SJCRH30 (cell line): ENCODE measurements at regions not wholly inside any gene's neighbourhood (a gene's known extent, or its start where the extent isn't known, plus 50 kb on each side); places are given as distances from the start of the nearest gene placed in this dataset.
"Not testable (repeated sequence)": the region's sequence is repeated elsewhere in the genome, so short reads cannot be mapped to it uniquely, and the experiment has no call there.

ENCODE experiments used
- DNase-seq, 2 experiments: peaks; one replicate each; pipeline ENCODE4 v3.0.0-alpha.2; 2015 to 2020
- H3K27ac ChIP-seq: fragments of 250-450 bp; sonication (Bioruptor Pico); 2 replicates; pipeline ENCODE4 v1.5.1; 2020; ENCODE audit warnings: mild to moderate bottlenecking, moderate library complexity
- H3K27me3 ChIP-seq: fragments of 250-450 bp; sonication (Bioruptor Pico); 2 replicates; pipeline ENCODE4 v1.5.1; 2020; ENCODE audit warnings: mild to moderate bottlenecking, moderate library complexity
- H3K36me3 ChIP-seq: fragments of 250-450 bp; sonication (Bioruptor Pico); 2 replicates; pipeline ENCODE4 v1.5.1; 2020; ENCODE audit warnings: mild to moderate bottlenecking, moderate library complexity
- H3K4me1 ChIP-seq: fragments of 250-450 bp; sonication (Bioruptor Pico); 2 replicates; pipeline ENCODE4 v1.5.1; 2020; ENCODE audit warnings: mild to moderate bottlenecking, moderate library complexity
- H3K4me3 ChIP-seq: fragments of 250-450 bp; sonication (Bioruptor Pico); 2 replicates; pipeline ENCODE4 v1.5.1; 2020; ENCODE audit warnings: mild to moderate bottlenecking, moderate library complexity
- H3K9me3 ChIP-seq: fragments of 250-450 bp; sonication (Bioruptor Pico); replicated peaks from 2 replicates; pipeline ENCODE4 v1.5.1; 2020; ENCODE audit warnings: mild to moderate bottlenecking, moderate library complexity

DNA sequence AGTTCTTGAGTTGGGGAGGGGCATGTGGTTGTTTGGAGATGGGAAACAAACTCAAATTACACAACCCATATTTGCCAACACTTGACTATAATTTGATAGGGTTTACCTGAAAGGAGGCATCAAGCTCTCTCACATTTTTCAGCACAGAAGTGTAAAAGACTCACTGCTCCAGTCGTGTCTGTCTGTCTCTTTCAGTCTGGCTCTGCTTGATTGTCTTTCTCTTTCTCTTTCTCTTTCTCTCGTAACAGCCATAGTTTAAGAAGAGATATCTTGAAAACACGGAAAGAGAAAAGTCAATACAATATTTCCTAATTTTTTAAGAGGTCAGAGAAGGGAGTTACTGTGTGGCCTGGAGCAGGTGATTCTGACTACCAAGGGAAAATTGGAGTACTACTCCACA is 413.6 kb upstream of the CXorf51A start:
- Histone ChIP-seq H3K27me3 (no peaks in the 10 kb centered on the region), H3K4me3 (no peak overlapping the region), H3K9me3 (no peaks in the 10 kb centered on the region), H3K36me3 (no peaks in the 10 kb centered on the region), H3K27ac (no peak overlapping the region), H3K4me1 (no peaks in the 10 kb centered on the region)
- DNase-seq: no peak

DNA sequence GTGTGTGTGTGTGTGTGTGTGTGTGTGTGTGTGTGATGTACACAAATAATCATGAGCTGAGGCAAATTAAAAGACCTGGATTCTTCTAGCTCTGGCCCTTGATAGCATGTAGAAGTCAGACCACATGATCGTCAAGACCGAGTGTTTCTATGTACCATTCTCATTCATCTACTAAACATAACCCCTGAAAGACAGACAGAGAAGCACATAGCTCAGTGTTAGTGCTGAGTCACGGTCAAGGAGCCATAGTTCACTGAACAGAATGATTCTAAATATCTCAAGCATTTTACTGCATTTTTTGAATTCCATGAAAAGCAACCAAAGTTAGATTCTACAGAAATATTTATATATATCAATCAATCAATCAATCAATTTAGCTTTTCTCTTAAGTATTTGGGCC is 412.3 kb upstream of the CXorf51A start:
- DNase-seq: no peak
- Histone ChIP-seq H3K36me3 (no peaks in the 10 kb centered on the region), H3K9me3 (no peaks in the 10 kb centered on the region), H3K27ac (no peak overlapping the region), H3K27me3 (no peaks in the 10 kb centered on the region), H3K4me3 (no peak overlapping the region), H3K4me1 (no peaks in the 10 kb centered on the region)

DNA sequence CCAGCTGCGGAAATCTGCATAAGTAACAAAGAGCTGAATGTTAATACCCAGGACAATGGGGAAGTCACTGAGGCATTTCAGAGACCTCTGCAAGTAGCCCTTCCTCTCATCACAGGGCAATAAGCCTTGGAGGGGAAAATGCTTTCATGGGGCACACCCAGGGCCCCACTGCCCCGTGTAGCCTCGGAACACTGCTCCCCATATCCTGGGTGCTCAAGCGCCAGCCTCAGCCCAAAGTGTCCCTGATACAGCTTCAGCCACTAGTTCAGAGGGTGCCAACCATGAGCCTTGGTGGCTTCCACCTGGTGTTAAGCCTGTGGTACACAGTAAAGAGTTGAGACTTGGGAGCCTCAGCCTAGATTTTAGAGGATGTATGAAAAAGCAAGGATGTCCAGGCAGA is 402.8 kb upstream of the CXorf51A start:
- no peaks in the 10 kb centered on the region for H3K36me3 ChIP-seq
- H3K4me3 ChIP-seq: no peak overlapping the region
- no peaks in the 10 kb centered on the region for H3K27me3 ChIP-seq
- no peaks in the 10 kb centered on the region for H3K9me3 ChIP-seq
- H3K4me1 ChIP-seq: no peaks in the 10 kb centered on the region
- H3K27ac ChIP-seq: no peak overlapping the region
- no peak for DNase-seq

DNA sequence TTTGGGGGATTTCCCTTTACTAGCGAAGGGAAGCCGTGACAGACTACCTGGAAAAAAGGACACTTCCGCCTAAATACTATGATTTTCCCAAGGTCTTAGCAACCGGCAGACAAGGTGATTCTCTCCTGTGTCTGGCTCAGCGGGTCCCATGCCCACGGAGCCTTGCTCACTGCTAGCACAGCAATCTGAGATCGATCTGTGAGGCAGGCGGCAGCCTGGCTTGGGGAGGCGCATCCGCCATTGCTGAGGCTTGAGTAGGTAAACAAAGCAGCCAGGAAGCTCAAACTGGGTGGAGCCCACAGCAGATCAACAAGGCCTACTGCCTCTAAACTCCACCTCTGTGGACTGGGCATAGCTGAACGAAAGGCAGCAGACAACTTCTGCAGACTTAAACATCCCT is 385.9 kb upstream of the CXorf51A start:
- DNase-seq, H3K36me3 ChIP-seq, H3K9me3 ChIP-seq, H3K4me3 ChIP-seq, H3K4me1 ChIP-seq, H3K27me3 ChIP-seq, H3K27ac ChIP-seq: not testable (repeated sequence)

DNA sequence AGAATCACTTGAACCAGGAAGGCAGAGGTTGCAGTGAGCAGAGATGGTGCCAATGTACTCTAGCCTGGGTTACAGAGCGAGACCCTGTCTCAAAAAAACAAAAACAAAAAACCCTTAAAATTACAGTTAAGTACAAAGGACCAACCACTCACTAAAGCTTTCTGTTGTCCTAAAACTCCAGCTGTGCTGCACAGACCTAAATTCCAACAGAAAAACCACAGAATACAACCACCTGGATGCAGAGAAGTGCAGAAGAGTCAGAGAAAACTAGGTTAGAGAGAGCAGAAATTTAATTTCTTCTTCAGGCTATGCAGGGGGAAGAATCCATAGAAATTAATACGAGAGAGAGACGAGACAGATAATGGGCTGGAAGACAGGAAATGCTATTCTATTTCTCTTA is 376.8 kb upstream of the CXorf51A start:
- DNase-seq: no peak
- Histone ChIP-seq H3K4me3 (no peak overlapping the region), H3K27ac (no peak overlapping the region)

DNA sequence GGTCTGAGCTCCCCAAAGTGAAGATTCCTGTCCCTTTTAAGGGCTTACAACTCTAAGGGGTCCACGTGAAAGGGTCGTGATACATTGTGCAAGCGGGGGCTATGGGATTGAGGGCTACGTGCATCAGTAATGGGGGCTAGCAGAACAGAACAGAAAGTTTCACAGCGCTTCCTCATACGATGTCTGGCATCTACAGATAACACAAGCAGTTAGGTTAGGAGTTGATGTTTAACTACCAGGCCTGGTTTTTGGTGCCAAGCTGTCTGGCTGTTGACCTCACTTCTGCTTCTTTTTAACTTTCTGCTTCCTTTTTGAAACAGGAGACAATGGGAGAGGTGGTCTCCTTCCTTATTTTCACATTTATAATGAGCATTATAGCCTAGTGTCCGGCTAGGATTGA is 368.6 kb upstream of the CXorf51A start:
- Histone ChIP-seq H3K4me1 (no peaks in the 10 kb centered on the region), H3K9me3 (no peaks in the 10 kb centered on the region), H3K27ac (no peak overlapping the region), H3K36me3 (no peaks in the 10 kb centered on the region), H3K4me3 (no peak overlapping the region), H3K27me3 (no peaks in the 10 kb centered on the region)
- DNase-seq: no peak

More for the DNA sequence above, 376.8 kb upstream of the CXorf51A start:
- Histone ChIP-seq H3K9me3 (no peaks in the 10 kb centered on the region), H3K4me1 (no peaks in the 10 kb centered on the region), H3K36me3 (no peaks in the 10 kb centered on the region), H3K27me3 (no peaks in the 10 kb centered on the region)

DNA sequence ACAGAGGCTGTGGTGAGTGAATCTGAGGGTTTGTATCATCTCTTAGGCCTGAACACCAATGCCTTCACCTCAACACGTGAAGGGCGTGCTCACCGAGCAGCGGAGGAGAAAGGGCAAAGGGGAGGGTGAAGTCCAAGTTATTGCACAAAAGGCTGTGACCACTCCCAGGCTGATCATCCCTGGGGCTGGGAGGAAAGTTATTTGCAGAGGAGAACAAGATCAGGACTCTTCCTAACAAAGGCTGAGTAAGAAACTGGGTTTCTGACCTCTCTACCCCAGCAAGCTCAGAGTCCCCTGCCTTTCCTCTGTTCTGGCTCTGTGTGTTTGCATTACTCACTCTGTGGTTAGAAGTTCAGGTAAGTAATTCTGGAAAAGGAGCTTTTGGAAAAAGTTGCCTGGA is 366.3 kb upstream of the CXorf51A start:
- H3K27me3 ChIP-seq: no peaks in the 10 kb centered on the region
- no peaks in the 10 kb centered on the region for H3K4me1 ChIP-seq
- H3K27ac ChIP-seq: no peak overlapping the region
- no peaks in the 10 kb centered on the region for H3K36me3 ChIP-seq
- DNase-seq: no peak
- H3K9me3 ChIP-seq: no peaks in the 10 kb centered on the region
- H3K4me3 ChIP-seq: no peak overlapping the region

DNA sequence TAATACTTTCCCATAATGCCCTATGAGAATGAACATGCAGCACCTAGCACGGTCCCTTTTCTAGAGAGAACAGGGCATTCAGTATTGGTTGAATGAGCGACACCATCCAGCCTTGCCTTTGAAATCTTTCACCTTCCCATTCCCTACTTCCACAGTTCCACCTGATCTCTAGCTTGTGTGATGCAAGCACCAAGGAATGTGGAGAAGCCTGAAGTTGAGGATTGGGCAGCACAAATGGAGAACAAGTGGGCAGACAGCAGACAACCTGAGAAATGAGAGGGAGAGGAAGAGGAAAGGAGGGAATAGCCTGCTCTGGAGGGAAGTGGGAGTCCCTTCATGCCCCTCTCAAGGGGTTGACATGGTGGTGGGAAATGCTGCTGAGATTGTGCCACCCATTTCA is 365.1 kb upstream of the CXorf51A start:
- H3K27me3 ChIP-seq: no peaks in the 10 kb centered on the region
- H3K4me1 ChIP-seq: no peaks in the 10 kb centered on the region
- no peak overlapping the region for H3K27ac ChIP-seq
- no peaks in the 10 kb centered on the region for H3K9me3 ChIP-seq
- H3K4me3 ChIP-seq: no peak overlapping the region
- H3K36me3 ChIP-seq: no peaks in the 10 kb centered on the region
- DNase-seq: no peak

DNA sequence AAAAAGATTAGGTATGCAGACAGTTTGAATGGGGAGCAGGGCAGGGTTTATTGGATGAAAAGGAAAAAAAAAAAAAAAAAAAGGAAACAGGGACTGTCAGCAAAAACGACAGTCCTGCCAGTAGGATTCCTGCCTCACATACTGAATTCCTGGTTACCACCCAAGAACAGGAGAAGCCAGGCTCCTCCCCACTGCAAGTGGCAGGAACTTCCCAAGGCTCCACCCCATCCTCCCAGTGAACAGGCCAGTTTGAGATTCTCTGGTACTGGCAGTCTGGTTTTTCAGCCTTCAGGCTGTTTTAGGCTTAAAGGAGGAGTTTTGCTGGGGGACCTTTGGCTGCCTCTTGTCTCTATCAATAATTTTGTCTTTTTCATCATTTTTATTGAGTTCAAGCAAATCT is 360.0 kb upstream of the CXorf51A start:
- no peaks in the 10 kb centered on the region for H3K4me1 ChIP-seq
- no peaks in the 10 kb centered on the region for H3K9me3 ChIP-seq
- no peak overlapping the region for H3K4me3 ChIP-seq
- no peaks in the 10 kb centered on the region for H3K27me3 ChIP-seq
- H3K36me3 ChIP-seq: no peaks in the 10 kb centered on the region
- peak in 1 of 2 experiments; percentile 1 for DNase-seq
- no peak overlapping the region for H3K27ac ChIP-seq

DNA sequence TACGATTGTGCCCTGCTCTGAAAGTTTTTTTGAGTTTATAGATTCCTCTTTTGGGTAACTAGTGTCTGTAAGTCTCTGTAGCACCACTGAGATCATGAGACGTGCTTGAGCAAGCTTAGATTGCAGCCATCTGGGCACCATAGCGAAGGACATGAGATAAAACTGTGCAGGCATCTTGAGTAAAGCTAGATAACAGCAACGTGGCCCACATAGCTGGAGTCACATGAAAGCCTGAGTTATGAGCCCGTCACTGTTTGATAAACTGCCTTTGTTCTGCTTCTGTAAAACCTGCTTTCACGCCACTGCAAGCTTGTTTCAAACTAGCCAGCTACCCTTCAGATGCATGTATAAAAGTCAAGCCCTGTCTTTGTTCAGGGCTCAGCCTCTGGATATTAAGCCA is 359.1 kb upstream of the CXorf51A start:
- no peaks in the 10 kb centered on the region for H3K27me3 ChIP-seq
- no peak for DNase-seq

DNA sequence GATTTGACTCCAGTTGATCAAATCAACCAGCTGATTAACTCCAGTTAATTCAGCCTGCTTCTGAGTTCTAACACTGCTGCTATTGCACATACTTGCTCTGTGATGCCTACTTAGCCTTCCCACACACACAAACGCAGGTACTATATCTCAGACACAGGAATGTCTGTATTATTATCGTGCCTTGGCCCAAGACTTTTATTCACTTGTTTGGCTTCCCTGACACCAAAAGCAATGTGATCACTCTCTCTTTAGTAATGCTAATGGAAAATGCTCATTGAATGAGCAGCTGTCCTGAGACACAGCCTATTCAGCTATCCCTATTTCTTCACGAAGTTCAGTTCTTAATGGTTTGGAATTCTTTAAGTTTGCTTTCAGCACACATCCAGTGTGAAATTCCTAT is 356.4 kb upstream of the CXorf51A start:
- no peak overlapping the region for H3K4me3 ChIP-seq

More for the DNA sequence above, 359.1 kb upstream of the CXorf51A start:
- Histone ChIP-seq H3K4me3 (no peak overlapping the region), H3K36me3 (no peaks in the 10 kb centered on the region), H3K9me3 (no peaks in the 10 kb centered on the region), H3K4me1 (no peaks in the 10 kb centered on the region), H3K27ac (no peak overlapping the region)

More for the DNA sequence above, 356.4 kb upstream of the CXorf51A start:
- no peak for DNase-seq
- H3K4me1 ChIP-seq: no peaks in the 10 kb centered on the region
- no peaks in the 10 kb centered on the region for H3K9me3 ChIP-seq
- no peaks in the 10 kb centered on the region for H3K27me3 ChIP-seq
- H3K27ac ChIP-seq: no peak overlapping the region
- no peaks in the 10 kb centered on the region for H3K36me3 ChIP-seq
